HEK293 (cell line): ENCODE measurements at regions not wholly inside any gene's neighbourhood (a gene's known extent, or its start where the extent isn't known, plus 50 kb on each side); places are given as distances from the start of the nearest gene placed in this dataset.

Source experiments
- ZBTB21 ChIP-seq: fragments of 450-650 bp; formaldehyde crosslinking; IDR thresholded peaks from 2 replicates; pipeline ENCODE4 v1.5.1; 2017; ENCODE audit warnings: missing biosample characterization, missing genetic modification characterization
- ZNF350 ChIP-seq: fragments of 450-650 bp; formaldehyde crosslinking; IDR thresholded peaks from 2 replicates; pipeline ENCODE4 v1.5.0; 2017; ENCODE audit warnings: missing biosample characterization, mild to moderate bottlenecking, missing genetic modification characterization
- ZNF792 ChIP-seq: fragments of 450-650 bp; formaldehyde crosslinking; IDR thresholded peaks from 2 replicates; pipeline ENCODE4 v1.5.1; 2016; ENCODE audit warnings: missing biosample characterization, missing genetic modification characterization
- TF ChIP-seq, protein P1 (sequence below): fragments of 450-650 bp; formaldehyde crosslinking; IDR thresholded peaks from 2 replicates; pipeline ENCODE4 v1.5.1; 2016; ENCODE audit warnings: missing biosample characterization, missing genetic modification characterization, borderline replicate concordance
- TF ChIP-seq, protein P2 (sequence below): fragments of 450-650 bp; IDR thresholded peaks from 2 replicates; pipeline ENCODE4 v1.5.1; 2018; ENCODE audit warnings: missing biosample characterization, mild to moderate bottlenecking, missing genetic modification characterization
- TF ChIP-seq, protein P3 (sequence below): fragments of 450-650 bp; formaldehyde crosslinking; IDR thresholded peaks from 2 replicates; pipeline ENCODE4 v1.5.1; 2016; ENCODE audit warnings: missing biosample characterization, missing genetic modification characterization

DNA sequence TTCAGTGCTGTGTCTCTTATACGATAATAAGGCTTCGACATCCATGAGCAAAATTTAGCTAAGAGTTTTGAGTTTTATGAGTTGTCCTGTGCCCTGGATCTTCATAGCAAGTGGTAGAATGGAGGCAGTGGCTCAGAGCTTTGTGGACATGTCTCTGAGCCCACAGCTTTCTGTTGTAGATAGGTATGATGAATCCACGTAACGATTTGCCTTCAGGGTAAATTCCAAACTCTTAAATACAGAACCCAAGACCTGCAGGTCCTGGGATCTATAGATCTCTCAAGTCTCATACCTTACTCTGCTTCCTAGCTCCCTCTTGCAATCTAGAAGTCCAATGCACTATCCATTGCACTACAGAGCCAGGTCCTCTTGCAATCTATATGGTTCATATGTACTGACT lies 59.5 kb upstream of the TLE4 start (continued):
- TF ChIP-seq, protein P1, sequence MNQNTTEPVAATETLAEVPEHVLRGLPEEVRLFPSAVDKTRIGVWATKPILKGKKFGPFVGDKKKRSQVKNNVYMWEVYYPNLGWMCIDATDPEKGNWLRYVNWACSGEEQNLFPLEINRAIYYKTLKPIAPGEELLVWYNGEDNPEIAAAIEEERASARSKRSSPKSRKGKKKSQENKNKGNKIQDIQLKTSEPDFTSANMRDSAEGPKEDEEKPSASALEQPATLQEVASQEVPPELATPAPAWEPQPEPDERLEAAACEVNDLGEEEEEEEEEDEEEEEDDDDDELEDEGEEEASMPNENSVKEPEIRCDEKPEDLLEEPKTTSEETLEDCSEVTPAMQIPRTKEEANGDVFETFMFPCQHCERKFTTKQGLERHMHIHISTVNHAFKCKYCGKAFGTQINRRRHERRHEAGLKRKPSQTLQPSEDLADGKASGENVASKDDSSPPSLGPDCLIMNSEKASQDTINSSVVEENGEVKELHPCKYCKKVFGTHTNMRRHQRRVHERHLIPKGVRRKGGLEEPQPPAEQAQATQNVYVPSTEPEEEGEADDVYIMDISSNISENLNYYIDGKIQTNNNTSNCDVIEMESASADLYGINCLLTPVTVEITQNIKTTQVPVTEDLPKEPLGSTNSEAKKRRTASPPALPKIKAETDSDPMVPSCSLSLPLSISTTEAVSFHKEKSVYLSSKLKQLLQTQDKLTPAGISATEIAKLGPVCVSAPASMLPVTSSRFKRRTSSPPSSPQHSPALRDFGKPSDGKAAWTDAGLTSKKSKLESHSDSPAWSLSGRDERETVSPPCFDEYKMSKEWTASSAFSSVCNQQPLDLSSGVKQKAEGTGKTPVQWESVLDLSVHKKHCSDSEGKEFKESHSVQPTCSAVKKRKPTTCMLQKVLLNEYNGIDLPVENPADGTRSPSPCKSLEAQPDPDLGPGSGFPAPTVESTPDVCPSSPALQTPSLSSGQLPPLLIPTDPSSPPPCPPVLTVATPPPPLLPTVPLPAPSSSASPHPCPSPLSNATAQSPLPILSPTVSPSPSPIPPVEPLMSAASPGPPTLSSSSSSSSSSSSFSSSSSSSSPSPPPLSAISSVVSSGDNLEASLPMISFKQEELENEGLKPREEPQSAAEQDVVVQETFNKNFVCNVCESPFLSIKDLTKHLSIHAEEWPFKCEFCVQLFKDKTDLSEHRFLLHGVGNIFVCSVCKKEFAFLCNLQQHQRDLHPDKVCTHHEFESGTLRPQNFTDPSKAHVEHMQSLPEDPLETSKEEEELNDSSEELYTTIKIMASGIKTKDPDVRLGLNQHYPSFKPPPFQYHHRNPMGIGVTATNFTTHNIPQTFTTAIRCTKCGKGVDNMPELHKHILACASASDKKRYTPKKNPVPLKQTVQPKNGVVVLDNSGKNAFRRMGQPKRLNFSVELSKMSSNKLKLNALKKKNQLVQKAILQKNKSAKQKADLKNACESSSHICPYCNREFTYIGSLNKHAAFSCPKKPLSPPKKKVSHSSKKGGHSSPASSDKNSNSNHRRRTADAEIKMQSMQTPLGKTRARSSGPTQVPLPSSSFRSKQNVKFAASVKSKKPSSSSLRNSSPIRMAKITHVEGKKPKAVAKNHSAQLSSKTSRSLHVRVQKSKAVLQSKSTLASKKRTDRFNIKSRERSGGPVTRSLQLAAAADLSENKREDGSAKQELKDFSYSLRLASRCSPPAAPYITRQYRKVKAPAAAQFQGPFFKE = no peak
- TF ChIP-seq, protein P2, sequence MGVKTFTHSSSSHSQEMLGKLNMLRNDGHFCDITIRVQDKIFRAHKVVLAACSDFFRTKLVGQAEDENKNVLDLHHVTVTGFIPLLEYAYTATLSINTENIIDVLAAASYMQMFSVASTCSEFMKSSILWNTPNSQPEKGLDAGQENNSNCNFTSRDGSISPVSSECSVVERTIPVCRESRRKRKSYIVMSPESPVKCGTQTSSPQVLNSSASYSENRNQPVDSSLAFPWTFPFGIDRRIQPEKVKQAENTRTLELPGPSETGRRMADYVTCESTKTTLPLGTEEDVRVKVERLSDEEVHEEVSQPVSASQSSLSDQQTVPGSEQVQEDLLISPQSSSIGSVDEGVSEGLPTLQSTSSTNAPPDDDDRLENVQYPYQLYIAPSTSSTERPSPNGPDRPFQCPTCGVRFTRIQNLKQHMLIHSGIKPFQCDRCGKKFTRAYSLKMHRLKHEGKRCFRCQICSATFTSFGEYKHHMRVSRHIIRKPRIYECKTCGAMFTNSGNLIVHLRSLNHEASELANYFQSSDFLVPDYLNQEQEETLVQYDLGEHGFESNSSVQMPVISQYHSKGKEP (tag by site-specific recombination) = no peak
- TF ChIP-seq, protein P3, sequence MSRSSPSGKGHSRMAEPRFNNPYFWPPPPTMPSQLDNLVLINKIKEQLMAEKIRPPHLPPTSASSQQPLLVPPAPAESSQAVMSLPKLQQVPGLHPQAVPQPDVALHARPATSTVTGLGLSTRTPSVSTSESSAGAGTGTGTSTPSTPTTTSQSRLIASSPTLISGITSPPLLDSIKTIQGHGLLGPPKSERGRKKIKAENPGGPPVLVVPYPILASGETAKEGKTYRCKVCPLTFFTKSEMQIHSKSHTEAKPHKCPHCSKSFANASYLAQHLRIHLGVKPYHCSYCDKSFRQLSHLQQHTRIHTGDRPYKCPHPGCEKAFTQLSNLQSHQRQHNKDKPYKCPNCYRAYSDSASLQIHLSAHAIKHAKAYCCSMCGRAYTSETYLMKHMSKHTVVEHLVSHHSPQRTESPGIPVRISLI (tag by site-specific recombination) = no peak
- TF ChIP-seq ZNF350 (tag by site-specific recombination) (no peak), ZNF792 (tag by site-specific recombination) (no peak), ZBTB21 (no peak)
